ENCODE measurements at regions not wholly inside any gene's neighbourhood (a gene's known extent, or its start where the extent isn't known, plus 50 kb on each side); places are given as distances from the start of the nearest gene placed in this dataset.

GRCh38 chr1:29984166-29984861 lies 739.1 kb downstream of the MATN1 start:
- Histone ChIP-seq H3K9me3 (ENCODE audit: low read length) (no peaks in the 10 kb centered on the region), H3K4me3 (ENCODE audit: low read length) (no peak overlapping the region), H3K79me2 (replicated peaks; ENCODE audit: insufficient read depth, low read length) (no peaks in the 10 kb centered on the region), H3F3A (ENCODE audit: insufficient read depth, low read length, poor library complexity, severe bottlenecking) (no peaks in the 10 kb centered on the region), H4K20me1 (ENCODE audit: insufficient read depth) (no peaks in the 10 kb centered on the region), H3K27me3 (ENCODE audit: insufficient read depth, low read depth, low read length) (no peaks in the 10 kb centered on the region), H3K4me2 (ENCODE audit: low read length) (no peak overlapping the region), H3K9ac (ENCODE audit: low read length) (no peak overlapping the region), H2AFZ (ENCODE audit: low read depth, low read length) (no peak overlapping the region), H3K27ac (ENCODE audit: low read length) (no peak overlapping the region), H3K36me3 (ENCODE audit: insufficient read depth, low read length) (no peaks in the 10 kb centered on the region), H3K9me2 (ENCODE audit: insufficient read depth, low read length) (no peaks in the 10 kb centered on the region)
- no peak for TF ChIP-seq POLR2AphosphoS5 (IDR thresholded peaks at IDR 0.05)
- TF ChIP-seq MXI1 (conservative IDR thresholded peaks at IDR 0.05; ENCODE audit: poor library complexity, severe bottlenecking) = no peak
- TF ChIP-seq SMC3 (conservative IDR thresholded peaks at IDR 0.05; ENCODE audit: poor library complexity) = no peak
- TF ChIP-seq EZH2 (IDR thresholded peaks at IDR 0.05; ENCODE audit: borderline replicate concordance, insufficient read depth, low read length, poor library complexity, severe bottlenecking) = no peak
- TF ChIP-seq TAF1 (IDR thresholded peaks at IDR 0.05; ENCODE audit: low read depth) = no peak
- TF ChIP-seq, protein P1, sequence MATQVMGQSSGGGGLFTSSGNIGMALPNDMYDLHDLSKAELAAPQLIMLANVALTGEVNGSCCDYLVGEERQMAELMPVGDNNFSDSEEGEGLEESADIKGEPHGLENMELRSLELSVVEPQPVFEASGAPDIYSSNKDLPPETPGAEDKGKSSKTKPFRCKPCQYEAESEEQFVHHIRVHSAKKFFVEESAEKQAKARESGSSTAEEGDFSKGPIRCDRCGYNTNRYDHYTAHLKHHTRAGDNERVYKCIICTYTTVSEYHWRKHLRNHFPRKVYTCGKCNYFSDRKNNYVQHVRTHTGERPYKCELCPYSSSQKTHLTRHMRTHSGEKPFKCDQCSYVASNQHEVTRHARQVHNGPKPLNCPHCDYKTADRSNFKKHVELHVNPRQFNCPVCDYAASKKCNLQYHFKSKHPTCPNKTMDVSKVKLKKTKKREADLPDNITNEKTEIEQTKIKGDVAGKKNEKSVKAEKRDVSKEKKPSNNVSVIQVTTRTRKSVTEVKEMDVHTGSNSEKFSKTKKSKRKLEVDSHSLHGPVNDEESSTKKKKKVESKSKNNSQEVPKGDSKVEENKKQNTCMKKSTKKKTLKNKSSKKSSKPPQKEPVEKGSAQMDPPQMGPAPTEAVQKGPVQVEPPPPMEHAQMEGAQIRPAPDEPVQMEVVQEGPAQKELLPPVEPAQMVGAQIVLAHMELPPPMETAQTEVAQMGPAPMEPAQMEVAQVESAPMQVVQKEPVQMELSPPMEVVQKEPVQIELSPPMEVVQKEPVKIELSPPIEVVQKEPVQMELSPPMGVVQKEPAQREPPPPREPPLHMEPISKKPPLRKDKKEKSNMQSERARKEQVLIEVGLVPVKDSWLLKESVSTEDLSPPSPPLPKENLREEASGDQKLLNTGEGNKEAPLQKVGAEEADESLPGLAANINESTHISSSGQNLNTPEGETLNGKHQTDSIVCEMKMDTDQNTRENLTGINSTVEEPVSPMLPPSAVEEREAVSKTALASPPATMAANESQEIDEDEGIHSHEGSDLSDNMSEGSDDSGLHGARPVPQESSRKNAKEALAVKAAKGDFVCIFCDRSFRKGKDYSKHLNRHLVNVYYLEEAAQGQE (IDR thresholded peaks at IDR 0.05; ENCODE audit: borderline replicate concordance) = no peak
- TF ChIP-seq RAD21 (conservative IDR thresholded peaks at IDR 0.05) = no peak
- no peak for TF ChIP-seq CTCF (IDR thresholded peaks at IDR 0.05; ENCODE audit: poor library complexity, severe bottlenecking)
- TF ChIP-seq EP300 (conservative IDR thresholded peaks at IDR 0.05; ENCODE audit: poor library complexity, severe bottlenecking) = no peak

- Histone ChIP-seq H3K27ac (ENCODE audit: low read length) (no peak overlapping the region), H3F3A (ENCODE audit: insufficient read depth, low read length, poor library complexity, severe bottlenecking) (no peaks in the 10 kb centered on the region), H2AFZ (ENCODE audit: low read depth, low read length) (no peak overlapping the region), H3K4me2 (ENCODE audit: low read length) (no peak overlapping the region), H3K36me3 (ENCODE audit: insufficient read depth, low read length) (no peaks in the 10 kb centered on the region), H3K27me3 (ENCODE audit: insufficient read depth, low read depth, low read length) (no peaks in the 10 kb centered on the region), H4K20me1 (ENCODE audit: insufficient read depth) (no peaks in the 10 kb centered on the region), H3K9me3 (ENCODE audit: low read length) (no peaks in the 10 kb centered on the region), H3K4me3 (ENCODE audit: low read length) (no peak overlapping the region), H3K79me2 (replicated peaks; ENCODE audit: insufficient read depth, low read length) (no peaks in the 10 kb centered on the region), H3K9me2 (ENCODE audit: insufficient read depth, low read length) (no peaks in the 10 kb centered on the region), H3K9ac (ENCODE audit: low read length) (no peak overlapping the region)
- TF ChIP-seq MXI1 (conservative IDR thresholded peaks at IDR 0.05; ENCODE audit: poor library complexity, severe bottlenecking) (no peak), EP300 (conservative IDR thresholded peaks at IDR 0.05; ENCODE audit: poor library complexity, severe bottlenecking) (no peak), RAD21 (conservative IDR thresholded peaks at IDR 0.05) (no peak), TAF1 (IDR thresholded peaks at IDR 0.05; ENCODE audit: low read depth) (no peak), POLR2AphosphoS5 (IDR thresholded peaks at IDR 0.05) (no peak), CTCF (IDR thresholded peaks at IDR 0.05; ENCODE audit: poor library complexity, severe bottlenecking) (no peak), EZH2 (IDR thresholded peaks at IDR 0.05; ENCODE audit: borderline replicate concordance, insufficient read depth, low read length, poor library complexity, severe bottlenecking) (no peak), SMC3 (conservative IDR thresholded peaks at IDR 0.05; ENCODE audit: poor library complexity) (no peak)
- TF ChIP-seq, protein P1 (IDR thresholded peaks at IDR 0.05; ENCODE audit: borderline replicate concordance) = no peak
Measured at GRCh38 chr1:29983321-29983720, 740.1 kb downstream of the MATN1 start.

Data from neural cell (in vitro differentiated cells).